ENCODE measurements at regions not wholly inside any gene's neighbourhood (a gene's known extent, or its start where the extent isn't known, plus 50 kb on each side); places are given as distances from the start of the nearest gene placed in this dataset.

DNA sequence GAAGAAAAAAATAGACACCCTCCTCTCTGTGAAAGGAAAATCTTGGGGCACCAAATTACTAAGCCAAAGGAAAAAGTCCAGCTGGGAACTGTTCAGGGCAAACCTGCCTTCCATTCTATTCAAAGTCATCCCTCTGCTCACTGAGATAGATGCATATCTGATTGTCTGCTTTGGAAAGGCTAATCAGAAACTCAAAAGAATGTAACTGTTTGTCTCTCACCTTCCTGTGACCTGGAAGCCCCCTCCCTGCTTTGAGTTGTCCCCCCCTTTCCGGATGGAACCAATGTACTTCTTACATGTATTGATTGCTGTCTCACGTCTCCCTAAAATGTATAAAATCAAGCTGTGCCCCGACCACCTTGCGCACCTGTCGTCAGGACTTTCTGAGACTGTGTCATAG is 216.0 kb upstream of the SOX1 start:
- TF ChIP-seq, protein P1, sequence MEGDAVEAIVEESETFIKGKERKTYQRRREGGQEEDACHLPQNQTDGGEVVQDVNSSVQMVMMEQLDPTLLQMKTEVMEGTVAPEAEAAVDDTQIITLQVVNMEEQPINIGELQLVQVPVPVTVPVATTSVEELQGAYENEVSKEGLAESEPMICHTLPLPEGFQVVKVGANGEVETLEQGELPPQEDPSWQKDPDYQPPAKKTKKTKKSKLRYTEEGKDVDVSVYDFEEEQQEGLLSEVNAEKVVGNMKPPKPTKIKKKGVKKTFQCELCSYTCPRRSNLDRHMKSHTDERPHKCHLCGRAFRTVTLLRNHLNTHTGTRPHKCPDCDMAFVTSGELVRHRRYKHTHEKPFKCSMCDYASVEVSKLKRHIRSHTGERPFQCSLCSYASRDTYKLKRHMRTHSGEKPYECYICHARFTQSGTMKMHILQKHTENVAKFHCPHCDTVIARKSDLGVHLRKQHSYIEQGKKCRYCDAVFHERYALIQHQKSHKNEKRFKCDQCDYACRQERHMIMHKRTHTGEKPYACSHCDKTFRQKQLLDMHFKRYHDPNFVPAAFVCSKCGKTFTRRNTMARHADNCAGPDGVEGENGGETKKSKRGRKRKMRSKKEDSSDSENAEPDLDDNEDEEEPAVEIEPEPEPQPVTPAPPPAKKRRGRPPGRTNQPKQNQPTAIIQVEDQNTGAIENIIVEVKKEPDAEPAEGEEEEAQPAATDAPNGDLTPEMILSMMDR (IDR thresholded peaks at IDR 0.05; ENCODE audit: control extremely low read depth in 1 of 3, insufficient read depth in 1 of 3, low read depth in 1 of 3, low read length in 3 of 3): no peak
- no peak for TF ChIP-seq POLR2A (IDR thresholded peaks at IDR 0.05; ENCODE audit: control extremely low read depth in 1 of 2, low read depth in 2 of 2, low read length in 2 of 2)
- no peak for TF ChIP-seq RBBP5 (IDR thresholded peaks at IDR 0.05; ENCODE audit: borderline replicate concordance, low read depth, low read length)
- TF ChIP-seq MAX (IDR thresholded peaks at IDR 0.05): no peak
- no peak for TF ChIP-seq SP2 (IDR thresholded peaks at IDR 0.05; ENCODE audit: low read length)
- no peak for TF ChIP-seq JUND (IDR thresholded peaks at IDR 0.05; ENCODE audit: low read length)
- no peak for TF ChIP-seq KDM5A (IDR thresholded peaks at IDR 0.05; ENCODE audit: low read length)
- TF ChIP-seq RFX5 (IDR thresholded peaks at IDR 0.05; ENCODE audit: borderline replicate concordance, low read depth, low read length): no peak
- TF ChIP-seq SP1 (IDR thresholded peaks at IDR 0.05; ENCODE audit: low read depth, low read length): no peak
- TF ChIP-seq SIRT6 (IDR thresholded peaks at IDR 0.05; ENCODE audit: low read length): no peak
- TF ChIP-seq POLR2AphosphoS5 (IDR thresholded peaks at IDR 0.05; ENCODE audit: low read depth, low read length): no peak
- no peak for TF ChIP-seq CHD1 (IDR thresholded peaks at IDR 0.05; ENCODE audit: low read depth, low read length)
- no peak for TF ChIP-seq GABPA (IDR thresholded peaks at IDR 0.05; ENCODE audit: borderline replicate concordance, insufficient read depth, low read length)
- TF ChIP-seq CREB1 (IDR thresholded peaks at IDR 0.05): no peak
